Natural killer cell (primary cell): ENCODE measurements at regions not wholly inside any gene's neighbourhood (a gene's known extent, or its start where the extent isn't known, plus 50 kb on each side); places are given as distances from the start of the nearest gene placed in this dataset.

Experiments used
- ATAC-seq, 3 donors: fragments of 150-1000 bp in 2 of 3; fragments of 200-7000 bp in 1 of 3; cut with Tn5 transposase; 1 replicate in 1 of 3; 2 replicates in 2 of 3; pipeline ENCODE4 v1.10.0; 2021; ENCODE audit warnings: mild to moderate bottlenecking in 2 of 3, moderate library complexity in 2 of 3
- DNase-seq, 2 donors: peaks; one replicate each; pipeline versions ENCODE4 v3.0.0 to v3.0.0-alpha.2; 2013 to 2021; ENCODE audit warnings: mixed read lengths in 1 of 2
- H3K27ac ChIP-seq: one replicate; pipeline ENCODE4 v1.5.1; 2013; ENCODE audit warnings: mild to moderate bottlenecking, low read length
- H3K27me3 ChIP-seq: one replicate; pipeline ENCODE4 v1.6.1; 2013; ENCODE audit warnings: low read length; ENCODE audit not compliant: control insufficient read depth, insufficient read depth
- H3K36me3 ChIP-seq: one replicate; pipeline ENCODE4 v1.6.1; 2013; ENCODE audit warnings: low read length; ENCODE audit not compliant: control insufficient read depth, insufficient read depth
- H3K4me1 ChIP-seq: one replicate; pipeline ENCODE4 v1.6.1; 2013; ENCODE audit warnings: low read length; ENCODE audit not compliant: control insufficient read depth, insufficient read depth
- H3K4me3 ChIP-seq: one replicate; pipeline ENCODE4 v1.5.1; 2013; ENCODE audit warnings: low read length
- H3K9me3 ChIP-seq: one replicate; pipeline ENCODE4 v1.6.1; 2013; ENCODE audit warnings: low read length; ENCODE audit not compliant: control insufficient read depth, insufficient read depth
- H3K27ac Mint-ChIP-seq, 2 donors: one replicate each; pipeline ENCODE4 v1.8.0; 2022; ENCODE audit warnings: mild to moderate bottlenecking in 2 of 2, mixed read lengths in 2 of 2, moderate library complexity in 1 of 2
- H3K27me3 Mint-ChIP-seq, 2 donors: one replicate each; pipeline ENCODE4 v1.8.0; 2022; ENCODE audit warnings: low read depth in 2 of 2, mixed read lengths in 2 of 2
- H3K36me3 Mint-ChIP-seq: one replicate; pipeline ENCODE4 v1.8.0; 2022; ENCODE audit warnings: mixed read lengths
- H3K4me1 Mint-ChIP-seq, 2 donors: one replicate each; pipeline ENCODE4 v1.8.0; 2022; ENCODE audit warnings: mixed read lengths in 2 of 2
- H3K4me3 Mint-ChIP-seq: one replicate; pipeline ENCODE4 v1.8.0; 2022; ENCODE audit warnings: mild to moderate bottlenecking, moderate library complexity, mixed read lengths
- H3K9me3 Mint-ChIP-seq, 2 donors: one replicate each; pipeline ENCODE4 v1.8.0; 2022; ENCODE audit warnings: mixed read lengths in 2 of 2
- CTCF ChIP-seq: fragments of 200-600 bp; IDR thresholded peaks from one replicate; pipeline ENCODE4 v1.8.0; 2022; ENCODE audit warnings: antibody characterized with exemption
- WGBS: methylation state at CpG from one replicate; pipeline ENCODE4 v1.1.7; 2013; ENCODE audit warnings: missing lambda C conversion rate; ENCODE audit not compliant: insufficient coverage; 5-methylcytosine and 5-hydroxymethylcytosine counted together
- intact Hi-C: fragments of 100-400 bp; cut with micrococcal nuclease; formaldehyde crosslinking; loops from one replicate; pipeline ENCODE4 v1.14.2; 2022

GRCh38 chr18:11411048-11411447, 198.3 kb upstream of the SLC35G4 start:
- Mint-ChIP-seq H3K27me3 (no peaks in the 10 kb centered on the region), H3K9me3 (peaks cover 2 to 5% of the 10 kb centered on the region in 2 donors), H3K4me3 (no peak overlapping the region), H3K4me1 (no peaks in the 10 kb centered on the region), H3K36me3 (no peaks in the 10 kb centered on the region), H3K27ac (no peak overlapping the region)
- Histone ChIP-seq H3K9me3 (no peaks in the 10 kb centered on the region), H3K4me1 (no peaks in the 10 kb centered on the region), H3K4me3 (no peak overlapping the region), H3K27ac (no peak overlapping the region), H3K27me3 (no peaks in the 10 kb centered on the region), H3K36me3 (no peaks in the 10 kb centered on the region)
- DNase-seq (no peak), ATAC-seq (no peak)
- no peak for TF ChIP-seq CTCF
- intact Hi-C loops, result no loop called here

GRCh38 chr18:11408555-11409065, 200.8 kb upstream of the SLC35G4 start:
- intact Hi-C loops, result no loop called here
- no peaks in the 10 kb centered on the region for H3K36me3 ChIP-seq
- no peak for TF ChIP-seq CTCF
- no peaks in the 10 kb centered on the region for H3K36me3 Mint-ChIP-seq
- H3K4me3 ChIP-seq, result no peak overlapping the region
- no peaks in the 10 kb centered on the region for H3K4me1 ChIP-seq
- H3K9me3 ChIP-seq, result no peaks in the 10 kb centered on the region
- H3K9me3 Mint-ChIP-seq, result peaks cover 2 to 5% of the 10 kb centered on the region in 2 donors
- 6% methylated on average over 2 of the region's 3 CpGs for WGBS
- no peak for DNase-seq
- no peak overlapping the region for H3K27ac ChIP-seq
- H3K4me1 Mint-ChIP-seq, result no peaks in the 10 kb centered on the region
- H3K4me3 Mint-ChIP-seq, result no peak overlapping the region
- no peak overlapping the region for H3K27ac Mint-ChIP-seq
- H3K27me3 ChIP-seq, result no peaks in the 10 kb centered on the region
- ATAC-seq, result no peak
- H3K27me3 Mint-ChIP-seq, result no peaks in the 10 kb centered on the region

- Mint-ChIP-seq H3K36me3 (no peaks in the 10 kb centered on the region), H3K9me3 (peaks cover 4 to 5% of the 10 kb centered on the region in 2 donors), H3K27me3 (no peaks in the 10 kb centered on the region), H3K4me1 (no peaks in the 10 kb centered on the region), H3K27ac (no peak overlapping the region), H3K4me3 (no peak overlapping the region)
- no peaks in the 10 kb centered on the region for H3K9me3 ChIP-seq
- H3K4me1 ChIP-seq, result no peaks in the 10 kb centered on the region
- WGBS, result 87% methylated on average over 3 of the region's 3 CpGs
- DNase-seq, result no peak
- intact Hi-C loops, result no loop called here
- no peak for TF ChIP-seq CTCF
- H3K27me3 ChIP-seq, result no peaks in the 10 kb centered on the region
- ATAC-seq, result no peak
- H3K27ac ChIP-seq, result no peak overlapping the region
- H3K36me3 ChIP-seq, result no peaks in the 10 kb centered on the region
- no peak overlapping the region for H3K4me3 ChIP-seq
These were observed 201.5 kb upstream of the SLC35G4 start for GRCh38 chr18:11407940-11408339.

GRCh38 chr18:11405804-11406203, 203.6 kb upstream of the SLC35G4 start:
- H3K9me3 Mint-ChIP-seq, result peaks cover 5 to 8% of the 10 kb centered on the region in 2 donors
- no peaks in the 10 kb centered on the region for H3K4me1 ChIP-seq

More at GRCh38 chr18:11405804-11406203, 203.6 kb upstream of the SLC35G4 start:
- no peak for DNase-seq
- intact Hi-C loops, result no loop called here
- Histone ChIP-seq H3K27me3 (no peaks in the 10 kb centered on the region), H3K27ac (no peak overlapping the region), H3K9me3 (no peaks in the 10 kb centered on the region), H3K4me3 (no peak overlapping the region), H3K36me3 (no peaks in the 10 kb centered on the region)
- Mint-ChIP-seq H3K4me1 (no peaks in the 10 kb centered on the region), H3K4me3 (no peak overlapping the region), H3K27ac (no peak overlapping the region), H3K27me3 (no peaks in the 10 kb centered on the region), H3K36me3 (no peaks in the 10 kb centered on the region)
- ATAC-seq, result no peak
- no peak for TF ChIP-seq CTCF
- WGBS, result 96% methylated on average over 4 of the region's 5 CpGs
